ENCODE measurements at regions not wholly inside any gene's neighbourhood (a gene's known extent, or its start where the extent isn't known, plus 50 kb on each side); places are given as distances from the start of the nearest gene placed in this dataset.
"Not testable (repeated sequence)": the region's sequence is repeated elsewhere in the genome, so short reads cannot be mapped to it uniquely, and the experiment has no call there.

- no peaks in the 10 kb centered on the region for H3K27me3 ChIP-seq (replicated peaks; ENCODE audit: insufficient read depth, low read depth, low read length, poor library complexity)
- no peaks in the 10 kb centered on the region for H3K4me1 ChIP-seq (ENCODE audit: insufficient read depth, low read length, poor library complexity, severe bottlenecking)
- H3K27ac ChIP-seq (ENCODE audit: low read depth, low read length, poor library complexity, severe bottlenecking): no peak overlapping the region
- no peaks in the 10 kb centered on the region for H3K36me3 ChIP-seq (ENCODE audit: insufficient read depth, low read length, poor library complexity, severe bottlenecking)
- no peaks in the 10 kb centered on the region for H3K9me3 ChIP-seq (ENCODE audit: low read depth, low read length, poor library complexity, severe bottlenecking)
- CTCF ChIA-PET: no interaction called here
- TF ChIP-seq CTCF (conservative IDR thresholded peaks at IDR 0.05; ENCODE audit: low read depth, low read length): no peak
- no peak for TF ChIP-seq EZH2 (IDR thresholded peaks at IDR 0.05; ENCODE audit: borderline replicate concordance, low read depth, low read length, poor library complexity, severe bottlenecking)
- no peak overlapping the region for H3K4me3 ChIP-seq (ENCODE audit: low read depth, low read length, poor library complexity, severe bottlenecking)
- no peak for DNase-seq (ENCODE audit: low spot score)
- POLR2A ChIA-PET (ENCODE audit: low non-redundant PET): interaction anchor here (0.7 kb wide), 1 partner anchor 112 kb away, joined by 3 read pairs; no protein-coding TSS in a partner anchor
- intact Hi-C loops (cut with micrococcal nuclease; ENCODE audit: unreplicated experiment): no loop called here
- BruUV-seq (replicated peaks): no TSS peak
Observed at GRCh38 chr6:141976994-141977393, 155.7 kb upstream of the GJE1 start.

GRCh38 chr6:141969768-141970415, 162.8 kb upstream of the GJE1 start:
- H3K4me3 ChIP-seq (ENCODE audit: low read depth, low read length, poor library complexity, severe bottlenecking); intact Hi-C loops (cut with micrococcal nuclease; ENCODE audit: unreplicated experiment); H3K36me3 ChIP-seq (ENCODE audit: insufficient read depth, low read length, poor library complexity, severe bottlenecking); H3K9me3 ChIP-seq (ENCODE audit: low read depth, low read length, poor library complexity, severe bottlenecking); H3K27ac ChIP-seq (ENCODE audit: low read depth, low read length, poor library complexity, severe bottlenecking); POLR2A ChIA-PET (ENCODE audit: low non-redundant PET); BruUV-seq (replicated peaks); H3K27me3 ChIP-seq (replicated peaks; ENCODE audit: insufficient read depth, low read depth, low read length, poor library complexity); CTCF ChIA-PET; H3K4me1 ChIP-seq (ENCODE audit: insufficient read depth, low read length, poor library complexity, severe bottlenecking); DNase-seq (ENCODE audit: low spot score): not testable (repeated sequence)

DNA sequence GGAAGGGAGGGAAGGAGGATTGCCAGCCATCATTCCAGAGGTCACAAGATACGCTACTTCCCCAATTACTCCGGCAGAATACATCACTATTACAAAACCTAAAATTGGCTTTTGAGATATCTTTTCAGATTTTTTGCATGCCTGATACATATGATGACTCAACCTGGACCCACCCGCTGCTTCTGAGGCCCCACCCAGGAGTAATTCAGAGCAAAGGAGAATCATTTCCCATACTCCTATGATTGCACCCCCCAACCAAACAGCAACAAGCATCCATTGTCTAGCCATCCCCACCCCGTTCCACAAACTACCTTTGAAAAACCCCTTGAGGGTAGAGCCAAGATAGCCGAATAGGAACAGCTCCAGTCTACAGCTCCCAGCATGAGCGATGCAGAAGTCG, 163.5 kb upstream of the GJE1 start:
- Histone ChIP-seq H3K9me3 (ENCODE audit: low read depth, low read length, poor library complexity, severe bottlenecking) (no peaks in the 10 kb centered on the region), H3K27ac (ENCODE audit: low read depth, low read length, poor library complexity, severe bottlenecking) (no peak overlapping the region), H3K27me3 (replicated peaks; ENCODE audit: insufficient read depth, low read depth, low read length, poor library complexity) (no peaks in the 10 kb centered on the region), H3K4me1 (ENCODE audit: insufficient read depth, low read length, poor library complexity, severe bottlenecking) (no peaks in the 10 kb centered on the region), H3K36me3 (ENCODE audit: insufficient read depth, low read length, poor library complexity, severe bottlenecking) (no peaks in the 10 kb centered on the region), H3K4me3 (ENCODE audit: low read depth, low read length, poor library complexity, severe bottlenecking) (no peak overlapping the region)
- BruUV-seq (replicated peaks): no TSS peak
- intact Hi-C loops (cut with micrococcal nuclease; ENCODE audit: unreplicated experiment): no loop called here
- CTCF ChIA-PET: no interaction called here
- POLR2A ChIA-PET (ENCODE audit: low non-redundant PET): no interaction called here
- DNase-seq (ENCODE audit: low spot score): no peak
- TF ChIP-seq EZH2 (IDR thresholded peaks at IDR 0.05; ENCODE audit: borderline replicate concordance, low read depth, low read length, poor library complexity, severe bottlenecking): no peak
- no peak for TF ChIP-seq CTCF (conservative IDR thresholded peaks at IDR 0.05; ENCODE audit: low read depth, low read length)

DNA sequence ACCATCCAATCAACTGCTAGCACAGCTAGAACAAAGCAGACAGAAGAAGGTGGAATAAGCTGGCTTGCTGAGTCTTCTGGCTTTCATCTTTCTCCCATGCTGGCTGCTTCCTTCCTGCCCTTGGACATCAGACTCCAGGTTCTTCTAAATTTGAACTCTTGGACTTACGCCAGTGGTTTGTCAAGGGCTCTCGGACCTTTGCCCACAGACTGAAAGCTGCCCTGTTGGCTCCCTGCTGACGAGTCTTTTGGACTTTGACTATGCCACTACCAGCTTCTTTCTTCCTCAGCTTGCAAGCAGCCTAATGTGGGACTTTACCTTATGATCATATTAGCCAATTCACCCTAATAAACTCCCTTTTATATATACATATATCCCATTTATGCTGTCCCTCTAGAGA, 164.1 kb upstream of the GJE1 start:
- no TSS peak for BruUV-seq (replicated peaks)
- CTCF ChIA-PET: no interaction called here

More for the DNA sequence above, 164.1 kb upstream of the GJE1 start:
- no peaks in the 10 kb centered on the region for H3K36me3 ChIP-seq (ENCODE audit: insufficient read depth, low read length, poor library complexity, severe bottlenecking)
- TF ChIP-seq EZH2 (IDR thresholded peaks at IDR 0.05; ENCODE audit: borderline replicate concordance, low read depth, low read length, poor library complexity, severe bottlenecking): no peak
- TF ChIP-seq CTCF (conservative IDR thresholded peaks at IDR 0.05; ENCODE audit: low read depth, low read length): no peak
- POLR2A ChIA-PET (ENCODE audit: low non-redundant PET): no interaction called here
- H3K9me3 ChIP-seq (ENCODE audit: low read depth, low read length, poor library complexity, severe bottlenecking): no peaks in the 10 kb centered on the region
- H3K4me1 ChIP-seq (ENCODE audit: insufficient read depth, low read length, poor library complexity, severe bottlenecking): no peaks in the 10 kb centered on the region
- H3K27ac ChIP-seq (ENCODE audit: low read depth, low read length, poor library complexity, severe bottlenecking): no peak overlapping the region
- no peaks in the 10 kb centered on the region for H3K27me3 ChIP-seq (replicated peaks; ENCODE audit: insufficient read depth, low read depth, low read length, poor library complexity)
- DNase-seq (ENCODE audit: low spot score): no peak
- intact Hi-C loops (cut with micrococcal nuclease; ENCODE audit: unreplicated experiment): no loop called here
- H3K4me3 ChIP-seq (ENCODE audit: low read depth, low read length, poor library complexity, severe bottlenecking): no peak overlapping the region

Data from A673 (cell line).